DMS53 (cell line): ENCODE measurements at regions not wholly inside any gene's neighbourhood (a gene's known extent, or its start where the extent isn't known, plus 50 kb on each side); places are given as distances from the start of the nearest gene placed in this dataset.

Experiments used
- DNase-seq: peaks from one replicate; lab custom pipeline; 2025; lab: John Stamatoyannopoulos, UW

- no peak for DNase-seq
These were observed 98.2 kb downstream of the TNFSF18 start for GRCh38 chr1:172952516-172952915.

- no peak for DNase-seq
These were observed 96.1 kb downstream of the TNFSF18 start for GRCh38 chr1:172954476-172955150.

- DNase-seq: no peak
These were observed 95.5 kb downstream of the TNFSF18 start for GRCh38 chr1:172955161-172955815.

GRCh38 chr1:172956871-172957270 is 93.9 kb downstream of the TNFSF18 start:
- DNase-seq: no peak

GRCh38 chr1:172957491-172957890 is 93.2 kb downstream of the TNFSF18 start:
- no peak for DNase-seq

GRCh38 chr1:172959571-172959970 is 91.2 kb downstream of the TNFSF18 start:
- no peak for DNase-seq

GRCh38 chr1:172960019-172960418 is 90.7 kb downstream of the TNFSF18 start:
- no peak for DNase-seq

- DNase-seq: no peak
These were observed 90.1 kb downstream of the TNFSF18 start for GRCh38 chr1:172960454-172961208.

GRCh38 chr1:172964864-172965263 is 85.9 kb downstream of the TNFSF18 start:
- no peak for DNase-seq

- no peak for DNase-seq
These were observed 83.7 kb downstream of the TNFSF18 start for GRCh38 chr1:172966844-172967540.

- DNase-seq: no peak
These were observed 82.8 kb downstream of the TNFSF18 start for GRCh38 chr1:172967936-172968335.

- DNase-seq: peak; percentile 18
These were observed 81.1 kb downstream of the TNFSF18 start for GRCh38 chr1:172969611-172970010.

GRCh38 chr1:172970186-172970585 is 80.6 kb downstream of the TNFSF18 start:
- no peak for DNase-seq

GRCh38 chr1:172971241-172971640 is 79.5 kb downstream of the TNFSF18 start:
- DNase-seq: no peak

- DNase-seq: no peak
These were observed 78.5 kb downstream of the TNFSF18 start for GRCh38 chr1:172972258-172972657.

- DNase-seq: no peak
These were observed 77.3 kb downstream of the TNFSF18 start for GRCh38 chr1:172973424-172973823.

- DNase-seq: peak; percentile 92
These were observed 74.3 kb downstream of the TNFSF18 start for GRCh38 chr1:172976222-172977041.

GRCh38 chr1:172977296-172978017 is 73.3 kb downstream of the TNFSF18 start:
- DNase-seq: peak; percentile 28

GRCh38 chr1:172978595-172978994 is 72.1 kb downstream of the TNFSF18 start:
- no peak for DNase-seq

GRCh38 chr1:172979828-172980227 is 70.9 kb downstream of the TNFSF18 start:
- DNase-seq: no peak

GRCh38 chr1:172980456-172980855 is 70.3 kb downstream of the TNFSF18 start:
- peak; percentile 38 for DNase-seq
